HG02870 (cell line): ENCODE measurements at regions not wholly inside any gene's neighbourhood (a gene's known extent, or its start where the extent isn't known, plus 50 kb on each side); places are given as distances from the start of the nearest gene placed in this dataset.
A peak's percentile ranks its signal among the peaks of the same experiment; 100 is the strongest.
"Not testable (repeated sequence)": the region's sequence is repeated elsewhere in the genome, so short reads cannot be mapped to it uniquely, and the experiment has no call there.

Experiments used
- ATAC-seq: cut with Tn5 transposase; IDR thresholded peaks from one replicate; pipeline ENCODE4 v1.9.1; 2021; ENCODE audit warnings: mild to moderate bottlenecking, moderate library complexity; ENCODE audit not compliant: unreplicated experiment

- no peak for ATAC-seq
Observed at GRCh38 chr4:104549736-104550135, 55.0 kb upstream of the CXXC4 start.

- ATAC-seq: peak; percentile 55
Observed at GRCh38 chr4:104559502-104559901, 64.8 kb upstream of the CXXC4 start.

DNA sequence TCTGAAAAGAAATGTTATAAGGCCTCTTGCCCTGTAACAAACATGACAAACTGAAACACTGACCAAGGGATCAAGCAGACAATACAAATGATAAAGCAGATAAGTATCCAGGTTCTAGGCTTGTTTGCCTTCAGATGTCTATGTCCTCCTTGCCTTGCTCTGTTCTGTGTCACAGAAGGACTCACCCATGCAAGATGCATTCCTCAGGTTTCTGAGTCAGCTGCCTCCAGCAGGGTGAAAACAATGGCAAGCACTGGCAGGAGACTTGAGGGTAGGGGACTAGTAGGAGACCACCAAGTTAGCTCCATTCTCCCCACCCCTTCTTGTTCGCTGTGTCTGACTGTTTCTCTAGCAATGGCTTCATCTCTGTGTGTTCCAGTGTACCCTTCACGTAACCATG lies 76.6 kb upstream of the CXXC4 start:
- ATAC-seq: no peak

GRCh38 chr4:104574371-104574770 lies 79.7 kb upstream of the CXXC4 start:
- ATAC-seq: no peak

- no peak for ATAC-seq
Observed at GRCh38 chr4:104575278-104575677, 80.6 kb upstream of the CXXC4 start.

DNA sequence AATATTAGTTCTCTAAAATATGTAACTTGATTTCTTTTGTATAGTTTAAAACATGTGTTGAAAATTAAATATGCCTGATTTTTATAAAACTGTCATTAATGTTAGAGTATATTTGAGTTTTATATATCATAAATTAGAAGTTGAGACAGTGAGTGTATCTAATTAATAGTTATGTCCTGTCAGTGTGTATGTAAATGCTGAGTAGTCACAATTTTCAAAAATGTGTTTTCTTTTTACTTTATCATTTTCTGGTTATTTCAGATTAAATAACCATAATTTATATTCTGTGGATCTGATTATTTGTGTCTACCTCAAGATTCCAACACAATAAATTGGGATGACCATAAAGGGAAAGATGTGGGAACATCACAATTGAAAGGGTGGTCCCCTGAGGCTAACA lies 82.7 kb upstream of the CXXC4 start:
- no peak for ATAC-seq

DNA sequence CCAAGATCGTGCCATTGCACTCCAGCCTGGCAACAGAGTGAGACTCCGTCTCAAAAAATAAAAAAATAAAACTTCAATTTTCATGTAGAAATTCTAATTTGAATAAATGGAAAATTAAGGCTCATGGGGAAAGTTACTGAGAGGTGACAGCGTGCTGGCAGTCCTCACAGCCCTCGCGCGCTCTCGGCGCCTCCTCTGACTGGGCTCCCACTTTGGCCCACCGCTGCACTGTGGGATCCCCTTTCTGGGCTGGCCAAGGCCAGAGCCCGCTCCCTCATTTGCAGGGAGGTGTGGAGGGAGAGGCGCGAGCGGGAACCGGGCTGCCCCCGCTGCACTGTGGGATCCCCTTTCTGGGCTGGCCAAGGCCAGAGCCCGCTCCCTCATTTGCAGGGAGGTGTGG lies 86.8 kb upstream of the CXXC4 start:
- ATAC-seq: not testable (repeated sequence)

GRCh38 chr4:104582056-104582455 lies 87.4 kb upstream of the CXXC4 start:
- ATAC-seq: not testable (repeated sequence)

DNA sequence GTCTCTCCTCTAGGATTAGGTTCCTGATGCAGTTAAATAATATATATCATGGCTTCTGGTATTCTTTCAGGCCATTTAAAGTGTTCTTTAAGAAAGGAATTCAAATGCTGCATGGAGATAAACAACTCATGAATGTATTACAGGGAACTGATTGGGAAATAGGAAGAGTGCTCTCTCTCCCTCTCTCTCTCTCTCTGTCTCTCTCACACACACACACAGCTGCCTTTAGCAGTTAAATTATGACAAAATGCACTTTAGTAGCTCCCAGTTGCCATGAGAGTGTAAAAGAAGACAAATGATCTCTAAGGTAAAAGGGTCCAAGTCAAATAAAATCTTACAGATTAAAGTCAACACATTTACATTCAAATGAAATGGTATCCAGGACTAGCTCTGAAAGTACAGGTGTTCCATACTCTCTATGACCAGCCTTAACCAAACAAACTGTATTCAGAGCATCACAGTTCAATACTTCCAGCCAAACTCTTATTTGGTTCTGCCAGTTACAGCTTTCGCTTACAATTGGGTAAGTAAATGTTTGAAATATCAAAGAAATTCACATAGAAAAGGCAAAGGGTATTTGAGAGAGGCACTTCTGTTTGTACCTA lies 94.7 kb upstream of the CXXC4 start:
- ATAC-seq: no peak

GRCh38 chr4:104591510-104591911 lies 96.8 kb upstream of the CXXC4 start:
- ATAC-seq: no peak

DNA sequence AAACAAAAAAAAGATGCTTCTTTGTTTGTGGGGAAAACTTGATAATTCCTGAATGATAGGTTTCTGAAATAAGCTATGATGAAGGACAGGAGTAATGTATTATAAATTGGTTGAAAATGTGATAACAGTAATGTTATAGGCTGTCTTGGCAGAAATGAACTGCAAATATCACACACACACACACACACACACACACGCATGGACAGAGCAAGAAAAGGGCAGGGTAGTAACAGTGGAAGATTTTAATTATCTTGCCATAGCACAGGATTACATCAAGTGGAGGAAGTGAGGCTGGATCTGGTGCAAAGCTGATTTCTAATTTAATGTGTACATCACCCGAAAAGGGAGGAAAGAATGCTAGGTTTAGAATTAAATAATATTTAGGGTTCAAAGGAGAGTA lies 97.5 kb upstream of the CXXC4 start:
- no peak for ATAC-seq

- ATAC-seq: no peak
Observed at GRCh38 chr4:104593019-104593418, 98.3 kb upstream of the CXXC4 start.

DNA sequence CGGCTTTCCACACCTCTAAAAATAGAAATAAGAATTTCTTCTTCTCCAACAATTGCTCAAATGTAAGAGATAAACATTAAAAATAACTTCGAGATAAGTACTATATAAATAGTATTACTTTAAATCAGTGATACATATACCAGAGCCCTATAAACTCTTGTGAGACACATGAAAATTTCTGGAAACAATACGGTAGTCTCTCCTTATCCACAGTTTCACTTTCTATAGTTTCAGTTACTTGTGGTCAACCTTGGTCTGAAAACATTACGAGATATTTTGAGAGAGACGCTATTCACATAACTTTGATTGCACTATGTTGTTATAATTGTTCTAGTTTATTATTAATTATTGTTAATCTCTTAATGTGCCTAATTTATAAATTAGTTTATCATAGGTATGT lies 101.5 kb upstream of the CXXC4 start:
- no peak for ATAC-seq

DNA sequence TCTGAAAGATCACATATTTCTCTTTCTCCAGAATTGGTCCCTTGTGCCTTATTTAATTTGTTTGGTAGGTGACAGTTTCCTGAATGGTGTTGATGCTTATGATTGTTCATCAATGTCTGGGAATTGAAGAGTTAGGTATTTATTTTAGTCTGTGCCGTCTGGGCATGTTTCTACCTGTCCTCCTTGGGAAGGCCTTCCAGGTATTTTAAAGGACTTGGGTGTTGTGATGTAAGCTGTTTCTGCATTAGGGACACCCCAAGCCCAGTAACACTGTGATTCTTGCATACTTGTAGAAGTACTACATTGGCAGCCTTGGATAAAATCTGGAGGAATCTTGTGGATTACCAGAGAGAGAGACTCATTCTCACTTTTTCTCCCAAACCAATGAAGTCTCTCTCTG lies 120.8 kb upstream of the CXXC4 start:
- no peak for ATAC-seq

- no peak for ATAC-seq
Observed at GRCh38 chr4:104615926-104616325, 121.2 kb upstream of the CXXC4 start.

- ATAC-seq: no peak
Observed at GRCh38 chr4:104616401-104616820, 121.7 kb upstream of the CXXC4 start.

DNA sequence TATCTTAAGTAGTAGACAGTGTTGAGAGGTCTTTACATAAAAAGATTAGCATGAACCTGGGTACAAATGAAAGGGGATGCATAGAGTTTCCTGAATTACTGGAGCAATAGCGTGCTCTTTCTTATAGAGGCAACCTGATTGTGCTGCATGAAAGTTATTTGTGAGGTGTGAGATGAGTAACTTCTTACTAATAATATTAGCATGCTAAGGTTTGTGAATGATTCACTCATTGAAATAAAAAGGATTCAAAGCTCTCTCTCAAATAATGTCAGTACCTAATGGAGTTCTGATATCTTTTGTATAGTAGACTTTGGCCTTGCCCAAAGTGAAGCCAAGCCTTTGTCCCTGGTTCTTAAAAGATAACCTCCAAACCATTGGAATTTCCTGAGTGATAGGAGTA lies 131.0 kb upstream of the CXXC4 start:
- no peak for ATAC-seq

DNA sequence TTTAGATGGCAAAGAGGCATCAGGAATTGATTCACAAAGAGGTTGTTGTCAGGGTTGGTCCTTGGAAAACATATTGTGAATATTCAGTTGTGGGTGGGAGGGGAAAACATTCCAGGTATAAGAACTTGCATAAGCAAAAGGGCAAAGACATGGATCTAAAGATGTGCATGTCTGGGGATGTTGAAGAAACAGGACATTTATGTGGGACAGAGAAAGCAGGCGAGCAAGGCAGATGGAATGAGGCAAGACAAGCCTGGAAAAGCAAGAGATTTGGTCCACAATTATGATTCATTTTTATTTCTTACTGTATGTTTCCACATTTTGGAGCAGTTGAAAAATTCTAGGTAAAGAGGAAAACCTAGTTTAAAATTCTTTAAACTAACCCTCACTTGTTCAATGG lies 134.9 kb upstream of the CXXC4 start:
- ATAC-seq: no peak

DNA sequence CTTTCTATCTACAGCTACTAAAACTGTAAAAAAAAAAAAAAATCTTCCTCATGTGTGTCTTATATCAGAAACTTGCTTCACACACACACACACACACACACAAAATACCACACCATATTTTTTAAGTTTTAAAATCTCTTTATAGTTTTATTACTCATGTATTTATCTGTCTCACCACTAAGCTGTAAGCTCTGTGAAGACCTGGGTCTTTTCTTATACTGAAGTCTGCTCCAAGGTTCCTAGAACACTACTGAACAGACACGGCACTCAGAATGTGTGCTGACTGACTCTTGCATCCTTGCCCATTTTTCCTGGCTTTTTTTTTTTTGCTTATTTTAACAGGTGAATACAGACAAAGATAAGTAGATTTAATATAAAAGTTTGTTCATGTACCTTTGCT lies 135.6 kb upstream of the CXXC4 start:
- ATAC-seq: no peak

DNA sequence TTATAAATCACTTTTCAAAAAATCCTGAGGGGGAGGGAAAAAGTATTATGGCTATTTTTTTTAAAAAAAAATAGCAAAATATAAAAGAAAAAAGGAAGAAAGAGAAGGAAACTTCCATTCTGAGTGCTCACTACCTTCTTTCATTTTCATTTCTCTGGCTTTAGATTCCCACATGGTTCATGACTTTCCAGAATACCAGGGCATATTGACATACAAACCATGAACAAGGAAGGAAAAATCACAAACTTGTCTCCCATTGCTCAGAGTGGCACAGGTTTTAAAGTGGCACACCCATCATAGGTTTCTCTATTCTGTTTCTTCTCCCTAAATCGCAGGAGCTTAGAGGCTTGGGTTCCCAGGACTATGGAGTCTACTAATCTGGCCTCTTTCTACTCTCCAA lies 136.3 kb upstream of the CXXC4 start:
- ATAC-seq: no peak

DNA sequence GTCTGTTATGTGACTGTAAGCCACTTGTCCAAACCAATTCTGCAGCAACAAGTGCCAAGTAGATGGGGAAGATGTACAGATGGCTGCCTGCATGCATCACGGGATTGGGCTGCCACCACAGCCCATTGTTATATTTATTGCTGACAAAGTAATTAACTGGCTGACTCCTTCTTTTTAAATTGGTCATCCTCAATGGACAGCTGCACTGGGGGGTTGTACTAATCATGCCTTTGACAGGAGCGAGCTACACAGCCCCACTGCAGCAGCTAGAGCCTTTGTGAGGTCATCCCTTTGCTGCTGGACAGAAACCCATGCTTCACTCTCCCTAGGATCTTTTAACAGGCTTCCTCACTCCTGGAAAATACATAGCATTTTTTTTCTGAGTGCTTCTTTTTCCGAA lies 146.7 kb upstream of the CXXC4 start:
- no peak for ATAC-seq

GRCh38 chr4:104642521-104642920 lies 147.8 kb upstream of the CXXC4 start:
- no peak for ATAC-seq

- ATAC-seq: no peak
Observed at GRCh38 chr4:104643805-104644204, 149.1 kb upstream of the CXXC4 start.

GRCh38 chr4:104649631-104650030 lies 154.9 kb upstream of the CXXC4 start:
- ATAC-seq: no peak
